ENCODE measurements at regions not wholly inside any gene's neighbourhood (a gene's known extent, or its start where the extent isn't known, plus 50 kb on each side); places are given as distances from the start of the nearest gene placed in this dataset.

DNA sequence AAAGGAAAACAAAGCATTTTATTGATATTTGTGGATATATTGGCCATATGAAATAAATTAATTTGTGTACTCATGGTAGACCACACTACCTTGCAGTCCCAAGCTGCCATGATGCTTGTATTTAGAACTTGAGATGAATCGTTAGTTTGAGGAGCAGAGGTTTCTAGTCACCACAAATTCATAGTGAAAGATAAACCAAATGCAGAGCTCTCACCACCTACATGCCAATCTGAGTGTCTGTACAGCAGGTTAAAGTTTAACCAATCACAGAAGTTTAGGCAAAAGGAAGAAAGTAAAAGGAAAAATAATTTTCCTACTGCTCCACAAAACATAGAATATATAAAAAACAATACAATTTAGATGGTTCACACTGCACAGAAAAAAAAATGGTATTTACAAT, 163.6 kb upstream of the FTMT start:
- H3K27me3 ChIP-seq (ENCODE audit: insufficient read depth) = no peaks in the 10 kb centered on the region
- 69% methylated on average over 1 of the region's 1 CpG for WGBS (ENCODE audit: low lambda C conversion rate)
- CTCF ChIA-PET = no interaction called here
- H3K4me2 ChIP-seq = no peak overlapping the region
- DNase-seq = no peak
- POLR2A ChIA-PET = no interaction called here
- H3K36me3 ChIP-seq (replicated peaks in 1 of 2; ENCODE audit: control insufficient read depth in 1 of 2, insufficient read depth in 2 of 2, low read length in 1 of 2) = no peaks in the 10 kb centered on the region
- H3K4me1 ChIP-seq (ENCODE audit: control insufficient read depth in 1 of 2, insufficient read depth in 2 of 2, low read depth in 1 of 2, low read length in 1 of 2) = no peaks in the 10 kb centered on the region; a peak in 1 of 4 replicates
- no peaks in the 10 kb centered on the region for H3F3A ChIP-seq (replicated peaks; ENCODE audit: insufficient read depth)
- no peak overlapping the region for H3K9ac ChIP-seq
- no peaks in the 10 kb centered on the region for H3K79me2 ChIP-seq (ENCODE audit: insufficient read depth)
- no peak for TF ChIP-seq MXI1 (IDR thresholded peaks at IDR 0.05; ENCODE audit: low read depth, low read length)
- TF ChIP-seq FOXM1 (IDR thresholded peaks at IDR 0.05; ENCODE audit: low read depth) = no peak
- TF ChIP-seq NRF1 (IDR thresholded peaks at IDR 0.05; ENCODE audit: low read depth, low read length) = no peak
- TF ChIP-seq SIN3A (IDR thresholded peaks at IDR 0.05; ENCODE audit: borderline replicate concordance, low read depth, low read length) = no peak
- TF ChIP-seq, protein P1, sequence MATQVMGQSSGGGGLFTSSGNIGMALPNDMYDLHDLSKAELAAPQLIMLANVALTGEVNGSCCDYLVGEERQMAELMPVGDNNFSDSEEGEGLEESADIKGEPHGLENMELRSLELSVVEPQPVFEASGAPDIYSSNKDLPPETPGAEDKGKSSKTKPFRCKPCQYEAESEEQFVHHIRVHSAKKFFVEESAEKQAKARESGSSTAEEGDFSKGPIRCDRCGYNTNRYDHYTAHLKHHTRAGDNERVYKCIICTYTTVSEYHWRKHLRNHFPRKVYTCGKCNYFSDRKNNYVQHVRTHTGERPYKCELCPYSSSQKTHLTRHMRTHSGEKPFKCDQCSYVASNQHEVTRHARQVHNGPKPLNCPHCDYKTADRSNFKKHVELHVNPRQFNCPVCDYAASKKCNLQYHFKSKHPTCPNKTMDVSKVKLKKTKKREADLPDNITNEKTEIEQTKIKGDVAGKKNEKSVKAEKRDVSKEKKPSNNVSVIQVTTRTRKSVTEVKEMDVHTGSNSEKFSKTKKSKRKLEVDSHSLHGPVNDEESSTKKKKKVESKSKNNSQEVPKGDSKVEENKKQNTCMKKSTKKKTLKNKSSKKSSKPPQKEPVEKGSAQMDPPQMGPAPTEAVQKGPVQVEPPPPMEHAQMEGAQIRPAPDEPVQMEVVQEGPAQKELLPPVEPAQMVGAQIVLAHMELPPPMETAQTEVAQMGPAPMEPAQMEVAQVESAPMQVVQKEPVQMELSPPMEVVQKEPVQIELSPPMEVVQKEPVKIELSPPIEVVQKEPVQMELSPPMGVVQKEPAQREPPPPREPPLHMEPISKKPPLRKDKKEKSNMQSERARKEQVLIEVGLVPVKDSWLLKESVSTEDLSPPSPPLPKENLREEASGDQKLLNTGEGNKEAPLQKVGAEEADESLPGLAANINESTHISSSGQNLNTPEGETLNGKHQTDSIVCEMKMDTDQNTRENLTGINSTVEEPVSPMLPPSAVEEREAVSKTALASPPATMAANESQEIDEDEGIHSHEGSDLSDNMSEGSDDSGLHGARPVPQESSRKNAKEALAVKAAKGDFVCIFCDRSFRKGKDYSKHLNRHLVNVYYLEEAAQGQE (IDR thresholded peaks at IDR 0.05; ENCODE audit: low read depth, low read length) = no peak
- no peak for TF ChIP-seq EP300 (IDR thresholded peaks at IDR 0.05; ENCODE audit: borderline replicate concordance in 1 of 2, low read depth in 1 of 2, low read length in 1 of 2)
- no peak overlapping the region for H2AFZ ChIP-seq (ENCODE audit: low read depth)
- no peaks in the 10 kb centered on the region for H3K9me3 ChIP-seq
- no peaks in the 10 kb centered on the region for H3K9me2 ChIP-seq
- no peaks in the 10 kb centered on the region for H4K20me1 ChIP-seq (ENCODE audit: insufficient read depth)
- H3K4me3 ChIP-seq (ENCODE audit: low read depth in 2 of 2, low read length in 1 of 2) = no peak overlapping the region
- H3K27ac ChIP-seq (ENCODE audit: low read depth in 2 of 2, low read length in 1 of 2) = no peak overlapping the region

DNA sequence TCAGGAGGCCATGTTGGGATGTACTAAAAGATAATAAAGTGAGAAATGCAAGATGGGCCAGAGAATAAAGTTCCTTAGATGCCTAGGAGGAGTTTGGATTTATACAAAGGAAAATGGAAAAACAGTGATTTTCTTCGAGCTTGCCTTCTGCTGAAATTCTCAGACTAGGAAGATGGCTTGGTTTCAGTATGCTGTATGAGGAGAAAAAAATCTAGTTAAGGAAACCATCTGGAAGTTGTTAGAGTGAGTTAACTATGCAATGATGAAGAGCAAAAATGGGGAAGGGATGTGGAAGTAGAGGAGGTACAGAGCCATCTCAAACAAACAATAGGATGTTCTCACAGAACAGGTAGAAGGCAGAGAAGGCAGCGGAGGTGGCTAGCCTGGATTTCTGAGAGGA, 162.9 kb upstream of the FTMT start:
- CTCF ChIA-PET = no interaction called here
- no peaks in the 10 kb centered on the region; a peak in 1 of 4 replicates for H3K4me1 ChIP-seq (ENCODE audit: control insufficient read depth in 1 of 2, insufficient read depth in 2 of 2, low read depth in 1 of 2, low read length in 1 of 2)
- POLR2A ChIA-PET = no interaction called here
- H3K4me3 ChIP-seq (ENCODE audit: low read depth in 2 of 2, low read length in 1 of 2) = no peak overlapping the region
- no peaks in the 10 kb centered on the region for H3F3A ChIP-seq (replicated peaks; ENCODE audit: insufficient read depth)
- H3K27me3 ChIP-seq (ENCODE audit: insufficient read depth) = no peaks in the 10 kb centered on the region
- DNase-seq = no peak
- no peak overlapping the region for H3K27ac ChIP-seq (ENCODE audit: low read depth in 2 of 2, low read length in 1 of 2)
- H2AFZ ChIP-seq (ENCODE audit: low read depth) = no peak overlapping the region
- no peaks in the 10 kb centered on the region for H4K20me1 ChIP-seq (ENCODE audit: insufficient read depth)
- 69% methylated on average over 2 of the region's 2 CpGs for WGBS (ENCODE audit: low lambda C conversion rate)
- no peaks in the 10 kb centered on the region for H3K79me2 ChIP-seq (ENCODE audit: insufficient read depth)
- TF ChIP-seq, protein P2, sequence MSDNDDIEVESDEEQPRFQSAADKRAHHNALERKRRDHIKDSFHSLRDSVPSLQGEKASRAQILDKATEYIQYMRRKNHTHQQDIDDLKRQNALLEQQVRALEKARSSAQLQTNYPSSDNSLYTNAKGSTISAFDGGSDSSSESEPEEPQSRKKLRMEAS (IDR thresholded peaks at IDR 0.05; ENCODE audit: low read depth) = no peak
- TF ChIP-seq RCOR1 (IDR thresholded peaks at IDR 0.05; ENCODE audit: low read length) (no peak), YY1 (IDR thresholded peaks at IDR 0.05; ENCODE audit: low read depth) (no peak), RFX5 (IDR thresholded peaks at IDR 0.05; ENCODE audit: low read length) (no peak), RAD21 (IDR thresholded peaks at IDR 0.05; ENCODE audit: low read length) (no peak), ELF1 (IDR thresholded peaks at IDR 0.05) (no peak), RXRA (IDR thresholded peaks at IDR 0.05; ENCODE audit: borderline replicate concordance, low read depth) (no peak), TAF1 (IDR thresholded peaks at IDR 0.05; ENCODE audit: borderline replicate concordance, low read depth, low read length) (no peak), FOXM1 (IDR thresholded peaks at IDR 0.05; ENCODE audit: low read depth) (no peak), MXI1 (IDR thresholded peaks at IDR 0.05; ENCODE audit: low read depth, low read length) (no peak), SIN3A (IDR thresholded peaks at IDR 0.05; ENCODE audit: borderline replicate concordance, low read depth, low read length) (no peak), JUND (IDR thresholded peaks at IDR 0.05) (no peak), EP300 (IDR thresholded peaks at IDR 0.05; ENCODE audit: borderline replicate concordance in 1 of 2, low read depth in 1 of 2, low read length in 1 of 2) (no peak), MEF2A (IDR thresholded peaks at IDR 0.05; ENCODE audit: borderline replicate concordance, low read depth) (no peak), NRF1 (IDR thresholded peaks at IDR 0.05; ENCODE audit: low read depth, low read length) (no peak), GABPA (IDR thresholded peaks at IDR 0.05; ENCODE audit: low read depth) (no peak)
- TF ChIP-seq, protein P1 (IDR thresholded peaks at IDR 0.05; ENCODE audit: low read depth, low read length) = no peak
- H3K9me2 ChIP-seq = no peaks in the 10 kb centered on the region
- no peaks in the 10 kb centered on the region for H3K9me3 ChIP-seq
- no peak overlapping the region for H3K4me2 ChIP-seq
- no peak overlapping the region for H3K9ac ChIP-seq
- H3K36me3 ChIP-seq (replicated peaks in 1 of 2; ENCODE audit: control insufficient read depth in 1 of 2, insufficient read depth in 2 of 2, low read length in 1 of 2) = no peaks in the 10 kb centered on the region

Data from SK-N-SH (cell line).